Panc1 (cell line): ENCODE measurements at regions not wholly inside any gene's neighbourhood (a gene's known extent, or its start where the extent isn't known, plus 50 kb on each side); places are given as distances from the start of the nearest gene placed in this dataset.

ENCODE experiments used
- ATAC-seq: fragments of 200-7000 bp; cut with Tn5 transposase; 2 replicates; pipeline ENCODE4 v1.9.1; 2020; ENCODE audit warnings: mild to moderate bottlenecking, moderate library complexity
- BruUV-seq: library from RNA; stranded (reverse); fragments of 400-500 nt; replicated peaks from 2 replicates; lab custom pipeline; 2021; lab: Mats Ljungman, UMichigan
- CTCF ChIA-PET: fragments of 300-600 bp; sonication (Branson Sonifier 250); formaldehyde crosslinking; loops from one replicate; lab custom pipeline; 2022; ENCODE audit warnings: antibody characterized with exemption; lab: Charles Lee
- POLR2A ChIA-PET: fragments of 300-600 bp; sonication (Branson Sonifier 250); formaldehyde crosslinking; loops from one replicate; lab custom pipeline; 2022; ENCODE audit warnings: antibody characterized with exemption; lab: Charles Lee
- DNase-seq: peaks from one replicate; pipeline ENCODE4 v3.0.0-alpha.2; 2010; ENCODE audit warnings: low read depth, low spot score
- H3K27ac ChIP-seq: 2 replicates; pipeline ENCODE4 v1.5.1; 2011; ENCODE audit warnings: mild to moderate bottlenecking, low read length, inconsistent platforms
- H3K27me3 ChIP-seq: fragments of 200-500 bp; sonication (Bioruptor generic); 2 replicates; pipeline ENCODE4 v1.6.0; 2014; ENCODE audit warnings: low read length, inconsistent platforms; ENCODE audit not compliant: control insufficient read depth, insufficient read depth
- H3K36me3 ChIP-seq: fragments of 200-500 bp; sonication (Bioruptor generic); 2 replicates; pipeline ENCODE4 v1.5.1; 2014; ENCODE audit warnings: inconsistent platforms, mild to moderate bottlenecking, low read length, moderate library complexity; ENCODE audit not compliant: control insufficient read depth, insufficient read depth
- H3K4me1 ChIP-seq: 2 replicates; pipeline ENCODE4 v1.5.1; 2011; ENCODE audit warnings: inconsistent platforms, mild to moderate bottlenecking, low read length, moderate library complexity; ENCODE audit not compliant: control insufficient read depth, insufficient read depth
- H3K4me3 ChIP-seq, 2 experiments: 2 replicates each; pipeline ENCODE4 v1.5.1; 2011 to 2012; ENCODE audit warnings: low read depth in 2 of 2, low read length in 2 of 2, mild to moderate bottlenecking in 2 of 2, inconsistent platforms in 1 of 2, moderate library complexity in 1 of 2
- H3K9me3 ChIP-seq: fragments of 200-500 bp; sonication (Bioruptor generic); 2 replicates; pipeline ENCODE4 v1.5.1; 2014; ENCODE audit warnings: low read depth, mild to moderate bottlenecking, inconsistent platforms, low read length, moderate library complexity; ENCODE audit not compliant: control insufficient read depth, insufficient read depth
- POLR2AphosphoS5 ChIP-seq: IDR thresholded peaks from 2 replicates; pipeline ENCODE4 v1.6.1; 2012; ENCODE audit warnings: mild to moderate bottlenecking, low read depth, low read length, moderate library complexity
- SIN3A ChIP-seq: IDR thresholded peaks from 2 replicates; pipeline ENCODE4 v1.6.1; 2012; ENCODE audit warnings: low read depth, mild to moderate bottlenecking, low read length, moderate library complexity, borderline replicate concordance; ENCODE audit not compliant: insufficient read depth
- TCF7L2 ChIP-seq: IDR thresholded peaks from 2 replicates; pipeline ENCODE4 v1.6.1; 2011; ENCODE audit warnings: mild to moderate bottlenecking, low read depth, low read length, inconsistent platforms
- in situ Hi-C: cut with HindIII; loops from 2 replicates; pipeline ENCODE4 v1.10.0; 2016; ENCODE audit warnings: low sequenced_read_pairs, low pct_unique_long_range_greater_than_20kb
- intact Hi-C: fragments of 100-400 bp; cut with micrococcal nuclease; formaldehyde crosslinking; loops from one replicate; pipeline ENCODE4 v1.10.0; 2022; ENCODE audit not compliant: unreplicated experiment
- TF ChIP-seq, protein P1 (sequence below): fragments of 450-650 bp; IDR thresholded peaks from 2 replicates; pipeline ENCODE4 v1.5.1; 2017; ENCODE audit warnings: mild to moderate bottlenecking
- TF ChIP-seq, protein P2 (sequence below), 2 experiments: IDR thresholded peaks; 2 replicates each; pipeline ENCODE4 v1.6.1; 2011 to 2012; ENCODE audit warnings: low read depth in 2 of 2, control low read depth in 1 of 2, low read length in 1 of 2, mild to moderate bottlenecking in 1 of 2, moderate library complexity in 1 of 2; ENCODE audit not compliant: insufficient read depth in 1 of 2

GRCh38 chr13:106089261-106089980, 446.0 kb downstream of the EFNB2 start:
- Histone ChIP-seq H3K36me3 (no peaks in the 10 kb centered on the region), H3K27me3 (no peaks in the 10 kb centered on the region), H3K9me3 (no peaks in the 10 kb centered on the region), H3K4me3 (no peak overlapping the region), H3K27ac (no peak overlapping the region), H3K4me1 (no peaks in the 10 kb centered on the region)
- DNase-seq, result no peak
- in situ Hi-C loops (no loop called here), intact Hi-C loops (no loop called here)
- ATAC-seq, result no peak
- CTCF ChIA-PET, result no interaction called here
- no peak for TF ChIP-seq POLR2AphosphoS5
- TF ChIP-seq TCF7L2, result no peak
- TF ChIP-seq, protein P1, sequence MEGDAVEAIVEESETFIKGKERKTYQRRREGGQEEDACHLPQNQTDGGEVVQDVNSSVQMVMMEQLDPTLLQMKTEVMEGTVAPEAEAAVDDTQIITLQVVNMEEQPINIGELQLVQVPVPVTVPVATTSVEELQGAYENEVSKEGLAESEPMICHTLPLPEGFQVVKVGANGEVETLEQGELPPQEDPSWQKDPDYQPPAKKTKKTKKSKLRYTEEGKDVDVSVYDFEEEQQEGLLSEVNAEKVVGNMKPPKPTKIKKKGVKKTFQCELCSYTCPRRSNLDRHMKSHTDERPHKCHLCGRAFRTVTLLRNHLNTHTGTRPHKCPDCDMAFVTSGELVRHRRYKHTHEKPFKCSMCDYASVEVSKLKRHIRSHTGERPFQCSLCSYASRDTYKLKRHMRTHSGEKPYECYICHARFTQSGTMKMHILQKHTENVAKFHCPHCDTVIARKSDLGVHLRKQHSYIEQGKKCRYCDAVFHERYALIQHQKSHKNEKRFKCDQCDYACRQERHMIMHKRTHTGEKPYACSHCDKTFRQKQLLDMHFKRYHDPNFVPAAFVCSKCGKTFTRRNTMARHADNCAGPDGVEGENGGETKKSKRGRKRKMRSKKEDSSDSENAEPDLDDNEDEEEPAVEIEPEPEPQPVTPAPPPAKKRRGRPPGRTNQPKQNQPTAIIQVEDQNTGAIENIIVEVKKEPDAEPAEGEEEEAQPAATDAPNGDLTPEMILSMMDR, result no peak
- TF ChIP-seq, protein P2, sequence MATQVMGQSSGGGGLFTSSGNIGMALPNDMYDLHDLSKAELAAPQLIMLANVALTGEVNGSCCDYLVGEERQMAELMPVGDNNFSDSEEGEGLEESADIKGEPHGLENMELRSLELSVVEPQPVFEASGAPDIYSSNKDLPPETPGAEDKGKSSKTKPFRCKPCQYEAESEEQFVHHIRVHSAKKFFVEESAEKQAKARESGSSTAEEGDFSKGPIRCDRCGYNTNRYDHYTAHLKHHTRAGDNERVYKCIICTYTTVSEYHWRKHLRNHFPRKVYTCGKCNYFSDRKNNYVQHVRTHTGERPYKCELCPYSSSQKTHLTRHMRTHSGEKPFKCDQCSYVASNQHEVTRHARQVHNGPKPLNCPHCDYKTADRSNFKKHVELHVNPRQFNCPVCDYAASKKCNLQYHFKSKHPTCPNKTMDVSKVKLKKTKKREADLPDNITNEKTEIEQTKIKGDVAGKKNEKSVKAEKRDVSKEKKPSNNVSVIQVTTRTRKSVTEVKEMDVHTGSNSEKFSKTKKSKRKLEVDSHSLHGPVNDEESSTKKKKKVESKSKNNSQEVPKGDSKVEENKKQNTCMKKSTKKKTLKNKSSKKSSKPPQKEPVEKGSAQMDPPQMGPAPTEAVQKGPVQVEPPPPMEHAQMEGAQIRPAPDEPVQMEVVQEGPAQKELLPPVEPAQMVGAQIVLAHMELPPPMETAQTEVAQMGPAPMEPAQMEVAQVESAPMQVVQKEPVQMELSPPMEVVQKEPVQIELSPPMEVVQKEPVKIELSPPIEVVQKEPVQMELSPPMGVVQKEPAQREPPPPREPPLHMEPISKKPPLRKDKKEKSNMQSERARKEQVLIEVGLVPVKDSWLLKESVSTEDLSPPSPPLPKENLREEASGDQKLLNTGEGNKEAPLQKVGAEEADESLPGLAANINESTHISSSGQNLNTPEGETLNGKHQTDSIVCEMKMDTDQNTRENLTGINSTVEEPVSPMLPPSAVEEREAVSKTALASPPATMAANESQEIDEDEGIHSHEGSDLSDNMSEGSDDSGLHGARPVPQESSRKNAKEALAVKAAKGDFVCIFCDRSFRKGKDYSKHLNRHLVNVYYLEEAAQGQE (IDR thresholded peaks at IDR 0.05; ENCODE audit: insufficient read depth in 1 of 2, low read depth in 2 of 2, low read length in 1 of 2), result no peak
- no peak for TF ChIP-seq SIN3A
- POLR2A ChIA-PET, result no interaction called here
- BruUV-seq, result no TSS peak

DNA sequence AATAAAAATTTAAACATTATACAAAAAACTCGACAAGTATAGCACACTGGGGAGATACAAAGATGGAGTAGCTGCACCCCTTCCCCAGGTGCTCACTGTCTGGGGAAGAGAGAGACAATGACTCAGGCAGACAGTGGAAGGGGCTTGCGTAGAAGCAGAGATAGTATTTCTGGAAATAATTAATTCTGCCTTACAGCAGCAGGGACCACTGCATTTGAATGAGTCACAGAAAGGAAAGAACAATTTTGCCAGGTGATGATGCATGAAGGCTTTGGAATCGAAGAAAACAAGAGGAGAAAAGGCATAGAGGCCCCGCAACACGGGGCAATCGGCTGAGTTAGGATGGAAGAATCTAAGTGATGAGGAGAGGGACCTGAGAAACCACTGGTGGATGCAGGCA, 447.4 kb downstream of the EFNB2 start:
- in situ Hi-C loops, result no loop called here
- CTCF ChIA-PET, result no interaction called here
- no peaks in the 10 kb centered on the region for H3K27me3 ChIP-seq
- H3K9me3 ChIP-seq, result no peaks in the 10 kb centered on the region
- POLR2A ChIA-PET, result no interaction called here
- H3K36me3 ChIP-seq, result no peaks in the 10 kb centered on the region
- TF ChIP-seq TCF7L2, result no peak
- TF ChIP-seq, protein P1, result no peak
- TF ChIP-seq SIN3A, result no peak
- TF ChIP-seq POLR2AphosphoS5, result no peak
- TF ChIP-seq, protein P2 (IDR thresholded peaks at IDR 0.05; ENCODE audit: insufficient read depth in 1 of 2, low read depth in 2 of 2, low read length in 1 of 2), result no peak
- intact Hi-C loops, result no loop called here
- ATAC-seq (no peak), DNase-seq (no peak)
- no peak overlapping the region for H3K27ac ChIP-seq
- H3K4me3 ChIP-seq, result no peak overlapping the region
- H3K4me1 ChIP-seq, result no peaks in the 10 kb centered on the region
- BruUV-seq, result no TSS peak
